ENCODE measurements at regions not wholly inside any gene's neighbourhood (a gene's known extent, or its start where the extent isn't known, plus 50 kb on each side); places are given as distances from the start of the nearest gene placed in this dataset.

DNA sequence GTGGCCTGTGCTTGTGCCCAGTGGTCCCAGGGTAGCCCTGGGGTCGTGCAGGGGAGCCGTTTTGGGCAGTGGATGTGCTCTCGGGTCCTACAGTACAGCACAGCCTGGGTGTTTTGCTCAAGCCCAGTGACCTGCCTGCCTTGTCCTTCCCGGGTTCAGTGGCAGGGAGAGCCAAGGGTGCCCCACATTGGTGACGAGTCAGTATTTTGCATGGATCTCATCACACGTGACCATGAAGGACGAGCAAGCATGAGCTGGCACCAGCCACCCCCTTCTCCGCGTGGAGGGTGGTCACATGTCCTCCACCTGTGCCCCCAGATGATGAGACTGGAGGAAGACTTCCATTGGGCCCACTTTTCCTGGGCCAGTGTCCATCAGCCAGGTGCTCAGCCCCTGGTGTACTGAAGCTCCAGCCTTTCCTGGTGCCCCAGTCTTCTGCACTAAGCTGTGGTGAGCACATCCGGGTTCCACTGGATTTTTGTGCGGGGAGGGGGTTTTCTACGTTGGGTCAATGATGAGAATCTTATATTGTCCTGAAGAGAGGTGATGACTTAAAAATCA lies 197.5 kb downstream of the UBE3A start:
- Histone ChIP-seq H3K9ac (ENCODE audit: low read depth, low read length) (no peak overlapping the region), H3K27ac (ENCODE audit: insufficient read depth, low read length) (no peak overlapping the region), H3K14ac (replicated peaks; ENCODE audit: low read depth, low read length) (no peak overlapping the region), H2AK5ac (ENCODE audit: low read depth, low read length) (no peak overlapping the region), H3K4ac (ENCODE audit: low read depth, low read length) (no peak overlapping the region), H3K23ac (ENCODE audit: low read depth, low read length) (no peak overlapping the region), H2AK9ac (replicated peaks; ENCODE audit: low read depth, low read length, poor library complexity) (no peak overlapping the region), H4K8ac (ENCODE audit: low read depth in 2 of 2, low read length in 2 of 2) (no peak overlapping the region), H3K27me3 (ENCODE audit: control insufficient read depth, insufficient read depth, low read length) (no peaks in the 10 kb centered on the region), H2AFZ (replicated peaks; ENCODE audit: low read length, poor library complexity) (no peak overlapping the region), H3K4me2 (ENCODE audit: low read depth, low read length) (no peak overlapping the region), H2BK20ac (ENCODE audit: low read depth, low read length) (no peak overlapping the region), H3K4me1 (ENCODE audit: control insufficient read depth, insufficient read depth, low read length) (no peaks in the 10 kb centered on the region), H3K9me3 (ENCODE audit: control insufficient read depth, insufficient read depth, low read length) (peaks cover 74% of the 10 kb centered on the region), H2BK15ac (ENCODE audit: low read depth, low read length) (no peak overlapping the region), H4K20me1 (ENCODE audit: insufficient read depth, low read length) (no peaks in the 10 kb centered on the region), H4K5ac (ENCODE audit: low read depth, low read length) (no peak overlapping the region), H3K79me1 (ENCODE audit: low read depth in 1 of 2, low read length in 2 of 2) (no peaks in the 10 kb centered on the region), H3K18ac (ENCODE audit: low read depth, low read length) (no peak overlapping the region), H4K91ac (ENCODE audit: insufficient read depth, low read depth, low read length) (no peak overlapping the region), H3K36me3 (ENCODE audit: control insufficient read depth, insufficient read depth, low read length) (no peaks in the 10 kb centered on the region), H2BK120ac (ENCODE audit: low read depth, low read length) (no peak overlapping the region), H3K9me1 (ENCODE audit: insufficient read depth, low read length) (no peaks in the 10 kb centered on the region), H3K4me3 (ENCODE audit: insufficient read depth, low read depth, low read length) (no peak overlapping the region), H2BK5ac (ENCODE audit: low read depth, low read length, poor library complexity, severe bottlenecking) (no peak overlapping the region), H3K56ac (ENCODE audit: extremely low read depth, insufficient read depth, low read length) (no peak overlapping the region)
- DNase-seq (no peak), ATAC-seq (ENCODE audit: low read depth) (no peak)
- TF ChIP-seq RCOR1 (IDR thresholded peaks at IDR 0.05; ENCODE audit: insufficient replicate concordance, low read length) (no peak), POLR2A (IDR thresholded peaks at IDR 0.05; ENCODE audit: low read depth, low read length) (no peak), RFX5 (IDR thresholded peaks at IDR 0.05; ENCODE audit: low read depth, low read length) (no peak), MAFK (IDR thresholded peaks at IDR 0.05; ENCODE audit: low read depth, low read length) (no peak), SMC3 (IDR thresholded peaks at IDR 0.05; ENCODE audit: low read depth, low read length) (no peak), CHD1 (IDR thresholded peaks at IDR 0.05; ENCODE audit: low read depth, low read length) (no peak), MAZ (IDR thresholded peaks at IDR 0.05; ENCODE audit: borderline replicate concordance, low read depth, low read length) (no peak), FOS (IDR thresholded peaks at IDR 0.05; ENCODE audit: low read depth, low read length) (no peak)
- dilution Hi-C loops (cut with HindIII; ENCODE audit: low sequenced_read_pairs, unreplicated experiment) (no loop called here), intact Hi-C loops (cut with micrococcal nuclease) (no loop called here), in situ Hi-C loops (cut with MboI; ENCODE audit: low sequenced_read_pairs) (no loop called here)
- WGBS, 2 experiments (ENCODE audit: extremely low coverage in 2 of 2, insufficient read length in 1 of 2), result 60% methylated on average over 5 of the region's 12 CpGs; no CpG with 5 or more reads in 1 of the 2 experiments
- BruUV-seq (replicated peaks), result no TSS peak
- POLR2A ChIA-PET (ENCODE audit: unreplicated experiment), result no interaction called here
- CTCF ChIA-PET, result no interaction called here
